OCI-LY3 (cell line): ENCODE measurements at regions not wholly inside any gene's neighbourhood (a gene's known extent, or its start where the extent isn't known, plus 50 kb on each side); places are given as distances from the start of the nearest gene placed in this dataset.

Experiments used
- EZH2phosphoT487 ChIP-seq: fragments of 200-600 bp; shearing (Covaris generic); IDR thresholded peaks from 2 replicates; pipeline ENCODE4 v1.6.1; 2018; ENCODE audit warnings: antibody characterized with exemption, mixed run types, low read depth
- TF ChIP-seq, protein P1 (sequence below): fragments of 200-600, 300-600 bp; sonication (generic); IDR thresholded peaks from 2 replicates; pipeline ENCODE4 v1.5.1; 2014; ENCODE audit warnings: antibody characterized with exemption, low read length, low read depth

DNA sequence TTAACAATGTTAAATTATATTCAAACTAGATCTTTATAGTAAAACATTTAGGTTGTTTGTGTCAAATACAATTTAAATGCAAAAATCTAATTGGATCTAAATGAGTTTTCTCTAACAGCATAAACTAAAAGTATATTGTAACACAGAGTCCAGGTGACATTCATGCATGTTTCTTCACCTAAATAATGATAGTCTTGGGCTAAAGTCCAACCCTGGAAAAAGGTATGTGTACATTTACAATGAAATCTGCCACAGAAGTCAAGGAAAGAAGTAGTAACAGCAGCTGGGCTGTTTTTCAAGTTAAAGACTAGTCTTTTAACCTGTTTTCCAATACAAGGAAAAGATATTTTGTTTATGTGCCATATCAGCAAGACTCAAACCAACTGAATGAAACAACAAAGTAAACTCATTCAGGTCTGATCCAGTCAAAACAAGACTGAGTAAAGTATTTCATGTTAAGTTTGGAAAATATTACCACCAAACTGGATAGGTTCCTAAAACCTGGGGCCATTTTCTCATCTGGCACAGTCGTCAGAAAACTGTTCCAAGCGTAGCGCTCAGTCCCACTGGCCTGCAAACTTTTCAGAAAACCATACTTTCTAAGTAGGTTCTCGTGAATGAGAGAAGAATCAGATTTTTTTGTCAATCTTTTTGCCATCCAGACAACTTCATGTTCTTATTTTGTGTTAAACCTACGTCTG is 349.2 kb downstream of the HGF start:
- TF ChIP-seq, protein P1, sequence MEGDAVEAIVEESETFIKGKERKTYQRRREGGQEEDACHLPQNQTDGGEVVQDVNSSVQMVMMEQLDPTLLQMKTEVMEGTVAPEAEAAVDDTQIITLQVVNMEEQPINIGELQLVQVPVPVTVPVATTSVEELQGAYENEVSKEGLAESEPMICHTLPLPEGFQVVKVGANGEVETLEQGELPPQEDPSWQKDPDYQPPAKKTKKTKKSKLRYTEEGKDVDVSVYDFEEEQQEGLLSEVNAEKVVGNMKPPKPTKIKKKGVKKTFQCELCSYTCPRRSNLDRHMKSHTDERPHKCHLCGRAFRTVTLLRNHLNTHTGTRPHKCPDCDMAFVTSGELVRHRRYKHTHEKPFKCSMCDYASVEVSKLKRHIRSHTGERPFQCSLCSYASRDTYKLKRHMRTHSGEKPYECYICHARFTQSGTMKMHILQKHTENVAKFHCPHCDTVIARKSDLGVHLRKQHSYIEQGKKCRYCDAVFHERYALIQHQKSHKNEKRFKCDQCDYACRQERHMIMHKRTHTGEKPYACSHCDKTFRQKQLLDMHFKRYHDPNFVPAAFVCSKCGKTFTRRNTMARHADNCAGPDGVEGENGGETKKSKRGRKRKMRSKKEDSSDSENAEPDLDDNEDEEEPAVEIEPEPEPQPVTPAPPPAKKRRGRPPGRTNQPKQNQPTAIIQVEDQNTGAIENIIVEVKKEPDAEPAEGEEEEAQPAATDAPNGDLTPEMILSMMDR, result no peak
- no peak for TF ChIP-seq EZH2phosphoT487
